ENCODE measurements at regions not wholly inside any gene's neighbourhood (a gene's known extent, or its start where the extent isn't known, plus 50 kb on each side); places are given as distances from the start of the nearest gene placed in this dataset.

DNA sequence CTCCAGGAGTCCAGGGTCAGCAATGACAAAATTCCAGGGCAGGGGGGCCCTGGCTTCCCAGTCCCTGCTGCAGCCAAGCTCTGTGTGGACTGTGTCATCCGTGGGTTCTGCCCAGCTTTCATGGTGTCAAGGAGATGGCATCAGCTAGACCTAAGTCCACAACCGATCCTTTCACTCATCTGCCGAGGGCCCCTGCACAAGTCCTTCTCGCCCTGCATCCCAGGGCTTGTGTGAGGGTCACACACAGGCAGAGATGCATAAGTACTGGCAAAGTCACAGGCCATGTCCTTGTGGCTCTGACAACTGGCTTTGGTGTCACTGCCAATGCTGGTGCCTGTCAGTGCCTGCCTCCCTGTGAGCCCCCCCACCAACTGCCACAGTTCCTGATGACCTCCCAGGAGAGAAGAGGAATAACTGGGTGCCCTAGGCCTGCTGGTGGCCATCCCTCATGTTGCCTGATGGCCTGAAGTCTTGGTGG is 181.4 kb upstream of the CST7 start:
- no peaks in the 10 kb centered on the region for H3K36me3 ChIP-seq (ENCODE audit: insufficient read depth, insufficient read length, low read length)
- H3K9ac ChIP-seq (ENCODE audit: insufficient read length, low read depth) = no peak overlapping the region
- peaks cover 2% of the 10 kb centered on the region for H3K4me1 ChIP-seq (ENCODE audit: insufficient read depth, insufficient read length)
- no peaks in the 10 kb centered on the region for H3K9me3 ChIP-seq (ENCODE audit: insufficient read depth, low read length)
- no peak overlapping the region for H3K4me3 ChIP-seq (ENCODE audit: insufficient read length, low read depth)
- TF ChIP-seq ZNF274 (IDR thresholded peaks at IDR 0.05; ENCODE audit: low read depth, low read length) (no peak), YY1 (IDR thresholded peaks at IDR 0.05; ENCODE audit: insufficient read depth, insufficient read length) (no peak), SUZ12 (IDR thresholded peaks at IDR 0.05; ENCODE audit: extremely low read depth, insufficient read depth, insufficient read length) (no peak)
- no peak for DNase-seq (ENCODE audit: low read depth, low spot score)
- peaks cover 2% of the 10 kb centered on the region for H3K27me3 ChIP-seq (ENCODE audit: insufficient read depth, insufficient read length)

DNA sequence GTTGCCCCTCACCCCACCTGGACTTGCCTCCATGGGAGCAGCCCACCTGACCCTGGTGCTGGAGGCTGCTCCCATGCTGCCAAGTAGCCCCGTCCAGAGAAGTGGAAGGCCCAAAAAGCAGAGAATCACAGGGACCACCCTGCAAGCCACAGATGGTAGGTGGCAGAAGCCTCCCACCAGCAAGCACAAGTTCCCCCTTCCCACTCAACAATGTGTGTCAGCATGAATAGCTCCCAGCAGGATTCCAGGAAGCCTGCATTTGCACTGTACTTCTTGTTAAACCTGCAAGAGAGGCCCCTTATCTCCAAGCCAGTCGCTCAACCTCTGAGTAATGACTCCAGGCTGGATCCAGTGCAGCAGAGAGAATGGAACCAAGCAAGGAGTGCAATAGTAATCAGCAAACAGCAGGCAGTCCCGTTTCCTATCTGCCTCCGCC is 180.8 kb upstream of the CST7 start:
- peaks cover 2% of the 10 kb centered on the region for H3K4me1 ChIP-seq (ENCODE audit: insufficient read depth, insufficient read length)
- H3K9ac ChIP-seq (ENCODE audit: insufficient read length, low read depth) = no peak overlapping the region
- no peaks in the 10 kb centered on the region for H3K27me3 ChIP-seq (ENCODE audit: insufficient read depth, insufficient read length)
- no peak for TF ChIP-seq SUZ12 (IDR thresholded peaks at IDR 0.05; ENCODE audit: extremely low read depth, insufficient read depth, insufficient read length)
- H3K4me3 ChIP-seq (ENCODE audit: insufficient read length, low read depth) = no peak overlapping the region
- DNase-seq (ENCODE audit: low read depth, low spot score) = peak; percentile 32
- H3K36me3 ChIP-seq (ENCODE audit: insufficient read depth, insufficient read length, low read length) = no peaks in the 10 kb centered on the region
- no peaks in the 10 kb centered on the region for H3K9me3 ChIP-seq (ENCODE audit: insufficient read depth, low read length)

DNA sequence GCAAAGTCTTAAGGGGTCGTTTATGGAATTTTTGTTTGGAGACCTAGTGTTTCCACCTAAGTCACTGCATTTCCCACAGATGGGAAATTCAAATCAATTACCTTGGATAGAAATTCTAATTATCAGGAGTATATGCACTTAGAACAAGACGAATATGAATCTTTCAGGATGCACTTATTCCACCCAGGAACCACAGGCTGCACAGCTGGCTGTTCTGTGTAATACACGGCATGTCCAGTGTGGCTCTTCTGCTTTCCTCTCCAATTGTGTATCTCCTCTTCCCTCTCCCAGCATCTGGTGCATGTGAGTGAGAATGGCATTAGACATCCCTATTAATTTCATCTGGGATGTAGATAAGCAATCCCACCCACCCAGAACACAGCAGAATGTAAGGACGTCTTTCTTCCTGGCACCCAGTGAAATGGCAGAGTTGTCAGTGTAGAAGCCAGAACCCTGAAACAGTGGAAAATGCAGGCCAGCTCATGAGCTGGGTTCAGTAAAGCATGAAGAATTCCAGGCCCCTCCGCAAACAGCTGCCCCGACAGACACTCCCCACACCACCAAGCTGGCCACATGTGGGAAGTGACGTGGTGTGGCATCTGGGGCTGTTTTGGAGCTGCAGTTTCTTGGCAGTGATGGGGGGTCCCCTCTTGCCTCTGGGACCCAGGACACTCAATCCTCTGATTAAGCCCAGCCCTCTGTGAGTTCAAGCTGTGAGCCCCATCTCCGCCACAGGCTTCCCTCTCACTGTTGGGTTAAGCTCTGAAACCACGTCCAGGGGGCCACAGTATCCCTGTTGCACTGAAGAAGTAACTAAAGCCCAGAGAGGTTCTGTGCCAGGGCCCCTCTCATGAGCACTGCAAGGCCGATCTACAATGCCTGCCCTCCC is 180.1 kb upstream of the CST7 start:
- H3K9ac ChIP-seq (ENCODE audit: insufficient read length, low read depth) = no peak overlapping the region
- H3K4me1 ChIP-seq (ENCODE audit: insufficient read depth, insufficient read length) = peaks cover 2% of the 10 kb centered on the region
- H3K36me3 ChIP-seq (ENCODE audit: insufficient read depth, insufficient read length, low read length) = no peaks in the 10 kb centered on the region
- H3K4me3 ChIP-seq (ENCODE audit: insufficient read length, low read depth) = no peak overlapping the region
- no peaks in the 10 kb centered on the region for H3K27me3 ChIP-seq (ENCODE audit: insufficient read depth, insufficient read length)
- no peak for DNase-seq (ENCODE audit: low read depth, low spot score)
- TF ChIP-seq YY1 (IDR thresholded peaks at IDR 0.05; ENCODE audit: insufficient read depth, insufficient read length) = no peak
- no peak for TF ChIP-seq SUZ12 (IDR thresholded peaks at IDR 0.05; ENCODE audit: extremely low read depth, insufficient read depth, insufficient read length)
- TF ChIP-seq ZNF274 (IDR thresholded peaks at IDR 0.05; ENCODE audit: low read depth, low read length) = no peak
- H3K9me3 ChIP-seq (ENCODE audit: insufficient read depth, low read length) = no peaks in the 10 kb centered on the region

DNA sequence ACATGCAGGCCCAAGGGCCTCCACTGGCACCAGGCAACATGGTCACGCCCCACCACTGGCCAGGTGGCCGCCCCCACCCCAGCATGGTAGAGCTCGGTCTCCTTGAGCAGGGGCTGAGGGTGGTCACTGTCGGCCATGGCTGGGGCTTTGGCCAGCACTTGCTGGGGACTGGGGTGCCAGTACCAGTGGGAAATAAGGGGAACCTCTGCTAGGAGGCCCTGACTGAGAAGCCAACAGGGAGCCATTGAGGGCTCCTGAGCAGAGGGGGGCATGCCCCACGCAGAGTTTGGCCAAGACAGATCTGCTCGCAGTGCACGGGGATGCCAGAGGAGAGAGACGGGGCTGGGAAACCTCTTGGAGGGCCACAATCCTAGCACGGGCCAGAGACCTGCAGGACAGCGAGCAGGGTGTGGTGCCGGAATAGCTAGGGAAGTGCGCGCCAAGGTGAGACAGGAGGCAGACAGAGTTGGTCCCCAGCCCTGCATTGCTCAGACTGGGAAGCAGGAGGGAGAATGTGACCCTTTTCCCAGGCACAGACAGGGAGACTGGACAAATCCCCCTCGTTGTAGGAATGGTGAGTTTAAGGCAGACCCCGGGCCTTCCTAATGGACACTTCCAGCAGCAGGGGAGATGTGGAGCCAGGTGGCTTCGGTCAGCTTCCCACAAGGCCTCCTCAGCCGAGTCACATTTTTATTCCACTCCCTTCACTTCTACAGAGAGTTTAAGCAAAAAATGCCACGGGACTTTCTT is 179.0 kb upstream of the CST7 start:
- no peak overlapping the region for H3K9ac ChIP-seq (ENCODE audit: insufficient read length, low read depth)
- H3K9me3 ChIP-seq (ENCODE audit: insufficient read depth, low read length) = peaks cover 3% of the 10 kb centered on the region; the same call in 1 of the 2 replicates
- no peaks in the 10 kb centered on the region for H3K36me3 ChIP-seq (ENCODE audit: insufficient read depth, insufficient read length, low read length)
- DNase-seq (ENCODE audit: low read depth, low spot score) = no peak
- no peak overlapping the region for H3K4me3 ChIP-seq (ENCODE audit: insufficient read length, low read depth)
- no peaks in the 10 kb centered on the region for H3K27me3 ChIP-seq (ENCODE audit: insufficient read depth, insufficient read length)
- peaks cover 2% of the 10 kb centered on the region for H3K4me1 ChIP-seq (ENCODE audit: insufficient read depth, insufficient read length)
- TF ChIP-seq YY1 (IDR thresholded peaks at IDR 0.05; ENCODE audit: insufficient read depth, insufficient read length) = no peak
- TF ChIP-seq SUZ12 (IDR thresholded peaks at IDR 0.05; ENCODE audit: extremely low read depth, insufficient read depth, insufficient read length) = no peak
- TF ChIP-seq ZNF274 (IDR thresholded peaks at IDR 0.05; ENCODE audit: low read depth, low read length) = no peak

DNA sequence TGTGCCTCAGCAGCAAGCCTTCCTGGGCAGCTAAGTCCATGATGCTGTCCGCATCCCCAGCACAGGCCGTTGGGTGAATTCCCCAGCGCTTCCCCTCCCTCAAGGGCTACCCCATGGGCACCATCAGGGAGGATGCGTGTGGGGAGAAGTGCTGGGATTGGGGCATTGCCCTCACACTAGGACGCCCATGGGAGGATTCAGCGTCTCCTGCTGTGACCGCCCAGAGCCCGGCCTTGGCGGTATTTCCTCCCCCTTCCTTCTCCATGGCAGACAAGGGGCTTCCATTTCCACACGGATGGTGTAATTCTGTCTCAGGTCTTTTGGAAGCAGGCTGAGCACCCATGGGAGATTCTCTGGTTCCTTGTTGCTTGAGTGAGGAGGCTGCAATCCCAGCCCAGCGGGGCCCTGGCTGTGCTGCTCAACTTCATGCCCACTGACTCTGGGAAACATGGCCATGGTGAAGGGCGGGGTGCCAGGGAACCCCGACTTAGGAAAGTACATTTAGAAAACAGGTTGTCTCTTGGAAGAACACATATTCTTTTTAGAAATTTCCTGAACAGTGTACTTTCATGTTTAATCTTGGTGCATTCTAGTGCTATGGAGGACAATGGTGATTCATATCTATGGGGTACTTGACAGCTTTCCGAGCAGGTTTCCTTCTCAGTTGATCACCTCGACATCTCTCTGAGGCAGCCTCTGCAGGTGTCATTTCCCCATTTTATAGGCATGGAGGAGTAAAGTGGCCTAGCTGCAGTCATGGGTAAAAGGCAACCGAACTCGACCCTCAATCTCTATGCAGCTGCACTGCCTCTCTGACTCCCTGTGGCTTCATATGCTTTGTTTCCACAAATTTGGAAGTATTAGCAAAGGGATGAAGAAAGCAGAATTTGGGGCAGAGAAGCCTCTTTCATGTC is 178.2 kb upstream of the CST7 start:
- H3K9me3 ChIP-seq (ENCODE audit: insufficient read depth, low read length) = peaks cover 11% of the 10 kb centered on the region
- H3K4me1 ChIP-seq (ENCODE audit: insufficient read depth, insufficient read length) = peaks cover 2% of the 10 kb centered on the region
- no peak overlapping the region for H3K4me3 ChIP-seq (ENCODE audit: insufficient read length, low read depth)
- H3K27me3 ChIP-seq (ENCODE audit: insufficient read depth, insufficient read length) = no peaks in the 10 kb centered on the region
- no peaks in the 10 kb centered on the region for H3K36me3 ChIP-seq (ENCODE audit: insufficient read depth, insufficient read length, low read length)
- no peak for DNase-seq (ENCODE audit: low read depth, low spot score)
- no peak overlapping the region for H3K9ac ChIP-seq (ENCODE audit: insufficient read length, low read depth)
- TF ChIP-seq YY1 (IDR thresholded peaks at IDR 0.05; ENCODE audit: insufficient read depth, insufficient read length) (no peak), ZNF274 (IDR thresholded peaks at IDR 0.05; ENCODE audit: low read depth, low read length) (no peak), SUZ12 (IDR thresholded peaks at IDR 0.05; ENCODE audit: extremely low read depth, insufficient read depth, insufficient read length) (no peak)

DNA sequence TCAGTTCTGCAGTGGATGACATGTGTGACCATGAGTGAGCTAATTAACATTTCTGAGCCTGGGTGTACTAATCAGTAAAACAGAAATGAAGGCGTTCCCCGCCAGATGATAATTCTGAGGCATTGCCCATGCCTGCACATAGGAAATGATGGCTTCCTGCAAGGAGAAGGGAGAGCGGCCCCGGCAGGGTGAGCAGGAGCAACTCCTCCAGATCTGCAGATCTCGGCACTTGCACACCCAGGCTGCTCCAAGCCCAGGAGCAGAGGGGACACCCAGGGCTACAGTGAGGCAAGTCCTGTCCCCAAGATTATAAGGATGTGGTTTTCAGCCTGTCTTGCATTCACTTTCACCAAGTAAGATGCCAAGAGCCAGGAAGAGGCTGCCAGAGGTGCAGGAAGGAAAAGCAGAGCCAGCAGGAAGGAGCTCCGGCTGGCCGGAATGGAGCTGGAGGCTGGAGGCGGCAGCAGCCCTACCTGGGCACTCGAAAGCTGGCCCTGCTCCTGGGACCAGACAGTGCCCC is 177.5 kb upstream of the CST7 start:
- no peak for TF ChIP-seq SUZ12 (IDR thresholded peaks at IDR 0.05; ENCODE audit: extremely low read depth, insufficient read depth, insufficient read length)
- no peak for TF ChIP-seq YY1 (IDR thresholded peaks at IDR 0.05; ENCODE audit: insufficient read depth, insufficient read length)
- no peak for TF ChIP-seq ZNF274 (IDR thresholded peaks at IDR 0.05; ENCODE audit: low read depth, low read length)
- no peak overlapping the region for H3K9ac ChIP-seq (ENCODE audit: insufficient read length, low read depth)
- no peaks in the 10 kb centered on the region for H3K27me3 ChIP-seq (ENCODE audit: insufficient read depth, insufficient read length)
- H3K9me3 ChIP-seq (ENCODE audit: insufficient read depth, low read length) = peaks cover 16% of the 10 kb centered on the region
- no peaks in the 10 kb centered on the region for H3K36me3 ChIP-seq (ENCODE audit: insufficient read depth, insufficient read length, low read length)
- no peak overlapping the region for H3K4me3 ChIP-seq (ENCODE audit: insufficient read length, low read depth)
- H3K4me1 ChIP-seq (ENCODE audit: insufficient read depth, insufficient read length) = peaks cover 2% of the 10 kb centered on the region
- no peak for DNase-seq (ENCODE audit: low read depth, low spot score)

Data from NT2/D1 (cell line).